Vagina (tissue), 2 donors: ENCODE measurements at regions not wholly inside any gene's neighbourhood (a gene's known extent, or its start where the extent isn't known, plus 50 kb on each side); places are given as distances from the start of the nearest gene placed in this dataset.

ENCODE experiments used
- POLR2A ChIP-seq, 2 donors: fragments of 450-650 bp; IDR thresholded peaks; one replicate each; pipeline ENCODE4 v1.6.1; 2017; ENCODE audit warnings: antibody characterized with exemption in 2 of 2, mild to moderate bottlenecking in 2 of 2, moderate library complexity in 2 of 2
- POLR2AphosphoS5 ChIP-seq, 2 donors: sonication (generic); formaldehyde crosslinking; IDR thresholded peaks; one replicate each; pipeline ENCODE4 v1.9.0; 2017; ENCODE audit warnings: antibody characterized with exemption in 2 of 2, mild to moderate bottlenecking in 2 of 2, low read depth in 1 of 2; ENCODE audit not compliant: insufficient read depth in 1 of 2
- TF ChIP-seq, protein P1 (sequence below), 3 experiments: fragments of 450-650 bp in 2 of 3; fragments of 200-600 bp in 1 of 3; sonication (generic) in 1 of 3; IDR thresholded peaks; one replicate each; pipeline ENCODE4 v1.5.1; 2017 to 2019; ENCODE audit warnings: antibody characterized with exemption in 3 of 3, mild to moderate bottlenecking in 2 of 3, moderate library complexity in 2 of 3

DNA sequence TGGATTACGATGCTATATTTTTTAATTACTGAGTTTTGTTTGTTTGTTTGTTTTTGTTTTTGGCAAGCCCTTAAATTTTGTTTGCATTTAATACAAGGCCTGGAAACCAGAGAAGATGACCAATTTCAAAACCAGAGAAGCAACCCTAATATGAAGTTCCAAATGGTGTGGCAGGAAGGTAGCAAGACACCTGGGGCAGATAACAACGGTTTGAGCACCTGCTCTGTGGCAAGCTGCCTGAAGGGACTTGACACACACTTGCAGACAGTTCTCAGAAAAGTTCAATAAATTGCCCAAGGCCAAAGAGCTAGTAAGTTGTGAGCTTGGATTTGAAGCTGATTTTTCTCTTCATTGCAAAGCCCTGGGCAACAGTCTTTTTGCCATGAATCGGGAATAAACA is 151.2 kb upstream of the UBE2E1 start:
- TF ChIP-seq, protein P1, sequence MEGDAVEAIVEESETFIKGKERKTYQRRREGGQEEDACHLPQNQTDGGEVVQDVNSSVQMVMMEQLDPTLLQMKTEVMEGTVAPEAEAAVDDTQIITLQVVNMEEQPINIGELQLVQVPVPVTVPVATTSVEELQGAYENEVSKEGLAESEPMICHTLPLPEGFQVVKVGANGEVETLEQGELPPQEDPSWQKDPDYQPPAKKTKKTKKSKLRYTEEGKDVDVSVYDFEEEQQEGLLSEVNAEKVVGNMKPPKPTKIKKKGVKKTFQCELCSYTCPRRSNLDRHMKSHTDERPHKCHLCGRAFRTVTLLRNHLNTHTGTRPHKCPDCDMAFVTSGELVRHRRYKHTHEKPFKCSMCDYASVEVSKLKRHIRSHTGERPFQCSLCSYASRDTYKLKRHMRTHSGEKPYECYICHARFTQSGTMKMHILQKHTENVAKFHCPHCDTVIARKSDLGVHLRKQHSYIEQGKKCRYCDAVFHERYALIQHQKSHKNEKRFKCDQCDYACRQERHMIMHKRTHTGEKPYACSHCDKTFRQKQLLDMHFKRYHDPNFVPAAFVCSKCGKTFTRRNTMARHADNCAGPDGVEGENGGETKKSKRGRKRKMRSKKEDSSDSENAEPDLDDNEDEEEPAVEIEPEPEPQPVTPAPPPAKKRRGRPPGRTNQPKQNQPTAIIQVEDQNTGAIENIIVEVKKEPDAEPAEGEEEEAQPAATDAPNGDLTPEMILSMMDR (IDR thresholded peaks at IDR 0.05), result no peak
- no peak for TF ChIP-seq POLR2AphosphoS5 (IDR thresholded peaks at IDR 0.05; ENCODE audit: insufficient read depth in 1 of 2, low read depth in 1 of 2)
- TF ChIP-seq POLR2A (IDR thresholded peaks at IDR 0.05), result no peak
